ENCODE measurements at regions not wholly inside any gene's neighbourhood (a gene's known extent, or its start where the extent isn't known, plus 50 kb on each side); places are given as distances from the start of the nearest gene placed in this dataset.

DNA sequence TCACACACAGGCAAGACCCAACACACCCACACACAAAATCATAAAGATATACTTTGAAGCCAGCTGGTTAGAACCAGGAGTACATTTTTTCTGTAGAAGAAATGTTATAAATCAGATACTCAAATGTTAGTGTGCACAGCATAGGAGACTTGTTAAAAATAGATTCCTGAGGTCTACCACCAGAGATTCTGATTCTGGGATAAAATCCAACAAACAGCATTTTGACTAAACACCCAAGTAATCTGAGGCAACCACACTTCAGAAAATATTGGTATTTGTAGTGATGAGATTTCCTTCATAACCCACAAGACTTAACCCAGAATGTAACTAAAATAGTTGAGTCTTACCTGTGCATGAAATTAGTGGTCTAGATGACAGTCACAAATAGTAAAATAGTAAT lies 301.8 kb downstream of the HNRNPD start:
- no peak for DNase-seq

DNA sequence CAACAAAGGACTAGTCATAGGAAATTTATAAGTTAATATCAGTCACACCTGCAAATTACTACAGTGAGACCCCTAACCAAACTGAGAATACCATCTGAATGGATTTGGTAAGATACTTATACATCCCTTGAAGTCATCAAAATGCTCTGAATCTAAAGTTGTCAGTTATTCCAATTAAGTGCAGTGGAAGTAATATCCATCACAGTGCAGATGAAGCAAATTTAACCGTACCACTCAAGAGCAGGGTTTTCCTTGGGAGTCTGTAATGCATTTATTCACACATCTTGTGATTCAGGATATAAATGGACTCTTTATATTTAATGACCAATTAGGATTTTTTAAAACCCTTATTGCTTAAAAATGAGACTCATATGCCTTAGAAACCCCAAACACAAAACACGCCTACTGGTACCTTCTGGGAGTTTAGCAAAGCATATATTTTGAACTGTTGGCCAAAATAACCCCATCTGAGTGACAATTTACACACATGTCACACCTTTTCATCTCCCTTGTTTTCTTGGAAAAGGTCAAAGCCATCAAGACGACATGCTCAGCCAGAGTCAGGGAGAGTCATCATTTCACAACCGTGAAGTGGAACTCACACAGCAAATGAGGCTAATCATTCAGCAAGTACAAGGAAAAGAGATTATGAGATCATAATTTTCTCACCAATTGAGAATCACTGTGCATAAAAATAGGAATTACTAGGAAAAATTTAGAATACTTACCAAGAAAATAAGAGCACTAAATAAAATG lies 303.7 kb downstream of the HNRNPD start:
- no peak for DNase-seq

DNA sequence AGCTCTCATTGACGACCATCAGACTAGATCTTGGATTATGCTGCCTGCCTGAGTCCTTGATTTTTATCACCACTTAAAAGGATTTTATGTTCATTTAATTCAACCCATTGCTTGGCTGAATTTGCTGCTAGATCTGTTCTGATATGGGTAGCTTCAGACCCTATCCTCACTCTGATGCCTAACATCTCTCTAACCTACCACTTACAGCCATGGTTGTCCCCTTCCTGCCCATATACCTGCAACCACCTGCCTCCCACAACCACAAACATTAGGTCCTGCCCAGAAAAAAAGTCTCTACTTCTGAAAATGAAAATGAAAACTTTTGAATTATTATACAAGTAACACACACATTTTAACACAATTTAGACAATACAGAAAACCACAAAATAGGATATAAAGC lies 310.8 kb downstream of the HNRNPD start:
- DNase-seq = no peak

DNA sequence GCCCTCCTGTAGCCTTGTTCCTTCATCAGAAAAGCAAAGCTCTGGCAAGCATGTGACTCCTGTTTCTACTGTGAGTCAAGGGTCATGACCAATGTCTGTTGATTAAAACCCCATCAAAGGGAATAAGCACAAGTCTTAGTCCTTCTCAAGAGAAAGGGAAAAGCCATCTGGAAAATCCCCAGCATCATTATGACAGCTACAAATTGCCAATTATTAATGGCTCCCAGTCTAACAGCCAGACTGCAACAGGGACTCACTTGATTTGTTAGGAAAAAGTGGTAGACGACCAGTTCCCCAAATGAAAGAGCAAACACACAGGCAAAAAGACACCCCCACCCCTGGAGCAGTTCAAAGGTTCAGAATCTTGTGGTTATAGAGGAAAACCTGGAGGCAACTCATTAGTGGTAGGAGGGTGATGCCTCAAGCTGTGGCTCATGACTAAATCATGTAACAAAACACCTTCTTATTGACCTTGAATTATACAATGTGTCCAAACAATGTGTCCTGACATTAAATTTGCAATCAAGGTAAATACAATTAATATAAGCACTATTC lies 315.7 kb downstream of the HNRNPD start:
- DNase-seq = no peak

DNA sequence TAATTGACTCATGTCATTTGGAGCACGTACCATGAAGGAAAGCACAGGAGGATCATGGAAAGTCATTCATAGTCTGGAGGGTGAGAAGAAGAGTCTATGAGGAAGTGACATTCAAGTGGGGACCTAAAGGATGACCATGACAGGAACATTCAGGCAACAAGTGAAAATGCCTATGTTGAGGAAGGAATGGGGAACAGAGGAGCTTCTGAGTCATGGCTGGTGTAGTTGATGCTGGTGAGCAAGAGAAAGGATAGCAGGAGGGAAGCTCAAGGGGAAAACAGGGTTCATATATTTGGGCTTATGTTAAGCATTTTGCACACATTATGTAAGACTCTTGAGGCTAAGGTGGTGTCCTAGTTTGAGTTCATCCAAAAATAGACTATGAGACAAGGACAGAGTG lies 318.6 kb downstream of the HNRNPD start:
- no peak for DNase-seq

DNA sequence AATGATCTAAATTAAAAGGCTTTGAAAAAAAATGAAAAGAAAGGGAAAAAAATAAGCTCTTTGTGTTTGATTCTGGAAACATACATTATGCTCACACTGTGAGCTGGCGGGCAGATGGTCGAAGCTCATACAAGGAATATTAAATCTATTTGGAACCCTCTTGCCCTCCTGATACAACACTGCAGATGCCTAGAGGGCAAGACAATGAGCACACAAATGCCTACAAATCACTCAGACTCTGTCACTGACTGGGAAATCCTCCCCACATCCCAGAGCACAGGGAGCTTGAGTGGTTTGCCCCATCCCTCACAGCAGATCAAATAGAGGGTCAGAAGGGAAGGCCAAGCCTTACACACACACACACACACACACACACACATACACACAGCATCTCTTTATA lies 320.4 kb downstream of the HNRNPD start:
- DNase-seq = no peak

DNA sequence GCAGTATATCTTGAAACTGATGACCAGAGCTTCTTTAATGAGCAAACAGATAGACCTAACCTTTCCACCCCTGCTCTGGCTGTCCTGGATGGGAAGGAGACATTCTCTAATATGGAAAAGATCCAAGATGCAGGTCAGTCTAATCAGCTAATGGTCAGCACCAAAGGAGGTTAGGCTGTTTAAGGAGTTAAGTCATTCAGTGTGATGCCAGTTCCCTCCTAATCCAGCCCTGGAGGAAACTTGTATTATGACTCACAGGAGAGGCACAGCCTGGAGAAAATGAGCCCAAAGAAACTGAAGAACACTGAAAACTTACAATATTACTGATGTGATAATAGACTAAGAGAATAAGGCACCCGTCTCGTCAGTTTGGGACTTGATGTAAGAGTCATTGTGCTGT lies 323.0 kb downstream of the HNRNPD start:
- DNase-seq = no peak

DNA sequence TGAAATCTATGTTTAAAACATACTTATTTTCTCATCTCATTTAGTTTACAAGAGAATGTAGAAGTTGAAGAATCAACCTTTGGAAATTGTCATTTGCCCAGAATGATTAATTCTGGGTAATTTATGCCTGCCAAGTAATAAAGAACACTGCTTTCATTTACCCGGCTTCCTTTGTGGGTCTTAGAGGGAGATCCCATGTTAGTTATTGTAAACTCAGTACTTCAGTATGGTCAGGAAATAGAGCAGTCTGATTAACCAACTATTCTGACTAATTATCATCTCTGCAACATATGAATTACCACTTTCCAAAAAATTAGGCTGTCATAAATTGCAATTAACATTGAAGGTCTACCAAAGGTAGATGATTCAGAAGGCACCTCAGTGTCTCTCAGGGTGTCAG lies 324.5 kb downstream of the HNRNPD start:
- no peak for DNase-seq

DNA sequence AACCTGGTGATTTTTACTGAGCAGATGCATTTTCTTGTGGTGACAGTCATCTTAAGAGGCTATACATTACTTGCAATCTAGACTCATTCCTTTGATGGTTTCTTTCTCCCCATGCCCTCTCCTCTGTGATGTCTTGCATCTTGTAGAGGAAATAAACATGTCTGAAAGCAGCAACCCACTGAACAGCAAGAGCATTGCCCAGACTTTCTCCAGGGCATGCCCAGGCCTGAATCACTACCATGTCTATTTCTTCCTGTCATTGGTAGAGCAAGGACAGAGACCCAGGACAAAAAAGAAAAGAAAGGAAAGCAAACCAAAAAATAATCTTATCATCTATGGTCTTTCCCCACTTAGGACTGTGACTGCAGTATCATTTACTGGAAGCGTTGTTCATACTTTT lies 326.1 kb downstream of the HNRNPD start:
- DNase-seq = no peak

DNA sequence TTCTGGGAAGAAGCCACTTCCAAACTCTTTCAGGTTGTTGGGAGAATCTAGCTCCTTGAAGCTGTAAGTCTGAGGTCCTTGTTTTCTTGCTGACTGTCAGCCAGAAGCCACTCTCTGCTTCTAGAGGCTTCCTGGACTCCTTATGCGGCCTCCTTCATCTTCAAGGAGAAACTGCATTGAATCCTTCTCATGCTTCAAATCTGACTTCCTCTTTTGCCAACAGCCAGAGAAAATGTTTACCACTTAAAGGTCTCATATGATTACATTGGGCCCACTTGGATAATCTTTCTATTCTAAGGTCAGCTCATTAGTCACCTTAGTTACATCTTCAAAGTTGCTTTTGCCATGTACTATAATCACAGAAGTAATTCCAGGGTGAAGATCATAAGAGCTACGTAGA lies 327.0 kb downstream of the HNRNPD start:
- DNase-seq = no peak

DNA sequence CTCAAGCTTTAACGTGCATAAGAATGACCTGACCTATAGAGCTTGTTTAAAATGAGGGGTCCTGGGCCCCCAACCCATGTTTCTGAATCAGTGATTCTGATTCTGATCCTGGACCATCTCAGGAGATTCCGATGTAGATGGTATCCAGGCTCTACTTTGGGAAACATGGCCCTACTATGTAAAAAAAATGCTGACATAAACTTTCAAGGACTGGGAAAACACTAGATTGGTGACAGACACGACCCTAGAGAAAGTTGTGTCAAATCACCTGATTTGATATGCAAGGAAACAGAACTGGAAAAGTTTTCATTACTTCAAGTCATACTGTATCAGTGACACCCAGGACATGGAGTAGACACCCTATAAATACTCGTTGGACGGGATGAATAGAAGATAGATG lies 328.5 kb downstream of the HNRNPD start:
- DNase-seq = no peak

DNA sequence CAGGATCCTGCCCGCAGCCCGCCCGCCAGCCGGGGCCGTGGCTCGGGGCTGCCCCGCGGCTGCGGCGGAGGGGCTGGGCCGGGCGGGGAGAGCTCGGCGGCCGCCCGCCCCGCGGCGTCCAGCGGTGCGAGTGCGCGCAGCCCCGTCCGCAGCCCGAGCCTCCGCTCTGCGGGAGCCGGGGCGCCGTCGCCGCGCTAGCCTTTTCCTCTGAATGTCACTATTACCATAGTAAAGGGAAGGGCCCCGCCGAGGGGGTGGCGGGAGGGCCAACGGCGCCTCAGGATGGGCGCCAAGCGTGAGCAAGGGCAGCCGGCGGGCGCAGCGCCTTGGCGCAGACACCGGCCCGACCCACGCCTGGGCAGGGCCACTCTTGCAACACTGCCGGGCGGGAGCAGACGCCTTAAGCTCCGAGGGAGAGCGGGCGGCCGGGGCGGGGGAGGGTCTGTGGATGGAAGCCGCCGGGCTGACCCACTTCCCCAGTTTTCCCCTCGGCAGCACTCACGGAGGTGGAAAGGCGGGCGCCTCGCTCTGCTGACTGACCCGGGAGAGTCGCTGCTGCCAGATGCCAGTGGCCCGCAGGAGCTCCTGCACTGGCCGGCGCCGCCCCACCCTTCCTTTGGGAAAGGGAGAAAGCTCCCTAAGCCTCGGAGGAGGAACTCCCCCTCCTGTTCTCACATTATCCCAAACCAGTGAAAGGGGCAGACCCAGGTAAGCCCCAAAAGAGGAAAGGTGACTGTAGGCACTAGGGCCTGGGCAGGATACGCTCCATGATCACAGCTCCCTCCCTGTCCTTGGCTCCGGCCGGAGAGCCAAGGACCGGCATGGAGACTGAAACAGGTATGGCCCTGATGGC lies 329.4 kb downstream of the HNRNPD start:
- no peak for DNase-seq

DNA sequence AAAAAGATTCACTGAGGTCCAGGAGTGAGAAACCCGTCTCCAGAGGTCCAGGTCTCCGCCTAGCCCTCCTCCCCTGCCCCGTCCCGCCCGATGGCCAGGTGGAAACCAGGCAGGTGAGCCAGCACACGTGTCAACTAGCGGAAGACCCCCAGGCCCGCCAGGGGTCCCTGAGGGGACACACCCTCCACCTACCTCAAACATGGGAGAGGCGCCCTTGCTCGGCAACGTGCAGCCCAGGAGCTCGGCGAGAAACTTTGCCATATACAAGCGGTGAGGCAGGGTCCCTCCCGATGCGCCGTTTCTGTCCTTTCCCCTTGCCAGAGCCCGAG lies 330.0 kb downstream of the HNRNPD start:
- DNase-seq = no peak

DNA sequence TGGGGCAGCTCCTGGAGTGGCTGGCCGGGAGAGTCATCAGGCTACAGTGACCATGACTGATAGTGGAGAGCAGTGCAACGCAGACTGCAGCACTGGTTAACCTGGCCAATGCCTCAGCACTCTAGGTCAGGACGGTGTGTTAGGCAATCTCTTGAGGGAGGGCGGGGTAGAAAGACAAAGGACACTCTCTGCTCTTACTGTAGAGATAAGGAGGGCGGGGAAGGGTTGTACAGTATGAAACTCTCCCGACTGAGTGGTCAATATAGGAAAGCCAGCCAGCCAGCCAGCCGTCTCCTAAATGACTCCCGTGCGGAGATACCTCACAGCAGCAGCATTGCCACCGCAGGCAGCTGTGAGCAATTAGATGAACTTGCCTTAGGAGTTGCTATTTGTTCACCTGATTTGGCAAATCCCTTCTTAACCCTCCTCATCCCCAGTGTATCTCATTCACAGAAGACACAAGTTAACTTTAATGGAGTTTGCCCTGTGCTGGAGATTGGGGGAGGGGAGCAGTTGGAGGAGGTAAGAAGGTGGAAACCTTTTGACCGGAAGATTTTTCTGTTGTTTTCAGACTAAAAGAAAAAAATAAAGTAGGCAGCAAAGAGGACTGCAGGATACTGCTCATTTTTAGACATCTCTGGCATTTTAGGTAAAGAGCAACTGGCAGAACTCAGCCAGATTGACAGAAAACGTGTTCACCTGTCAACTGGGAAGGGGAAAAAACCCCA lies 330.5 kb downstream of the HNRNPD start:
- DNase-seq = no peak

DNA sequence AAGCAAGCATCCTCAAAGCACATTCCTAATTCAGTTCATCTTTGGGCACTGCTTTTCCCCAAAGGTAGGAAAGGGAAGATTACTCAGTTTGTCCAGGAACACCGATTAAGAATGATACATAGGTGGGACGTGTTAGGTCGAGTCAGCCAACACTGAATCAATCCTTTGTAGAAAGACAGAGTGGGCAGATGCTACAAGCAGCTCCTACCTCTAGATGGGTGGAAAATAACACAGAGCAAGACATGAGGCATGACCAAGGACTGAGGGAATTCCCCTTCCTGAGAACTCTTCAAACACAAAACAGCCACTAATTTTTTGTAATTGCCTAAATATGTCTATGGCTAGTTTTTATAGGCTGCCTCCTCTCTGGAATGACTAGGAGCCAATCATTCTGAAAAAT lies 331.7 kb downstream of the HNRNPD start:
- DNase-seq = no peak

DNA sequence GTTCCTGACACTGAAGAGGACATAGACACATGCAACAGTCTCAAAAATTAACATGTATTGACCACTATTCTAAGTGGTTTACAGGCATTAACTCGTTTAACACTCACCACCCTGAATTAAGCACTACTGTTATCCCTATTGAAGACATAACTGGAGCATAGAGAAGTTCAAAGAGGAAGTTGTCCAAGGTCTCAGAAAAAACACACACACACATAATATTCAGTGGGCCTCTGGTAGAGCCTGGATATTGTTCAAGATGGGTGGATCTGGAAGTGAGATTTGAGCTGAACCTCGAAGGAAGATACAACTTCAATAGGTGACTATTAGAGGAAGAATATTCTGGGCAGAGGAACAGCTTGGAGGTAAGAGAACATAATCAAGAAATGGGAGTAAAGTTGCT lies 334.9 kb downstream of the HNRNPD start:
- DNase-seq = no peak

DNA sequence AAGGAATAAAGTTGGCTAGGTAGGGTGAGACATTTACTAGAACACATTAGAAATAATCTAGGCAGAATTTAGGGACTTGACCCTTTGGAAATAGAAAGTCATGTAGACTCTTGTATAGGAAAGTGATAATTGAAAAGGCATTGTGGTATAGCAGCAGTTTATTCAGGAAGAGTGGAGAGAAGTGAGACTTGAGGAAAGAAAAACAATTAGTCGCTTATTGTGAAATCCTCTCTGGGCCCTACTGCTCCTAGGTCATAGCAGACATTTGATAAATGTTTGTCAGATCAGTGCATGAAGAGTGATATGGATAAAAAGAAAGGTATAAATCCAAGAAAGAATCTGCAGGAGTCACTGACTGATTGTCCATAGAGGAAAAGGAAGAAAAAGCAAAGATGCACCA lies 337.6 kb downstream of the HNRNPD start:
- no peak for DNase-seq

DNA sequence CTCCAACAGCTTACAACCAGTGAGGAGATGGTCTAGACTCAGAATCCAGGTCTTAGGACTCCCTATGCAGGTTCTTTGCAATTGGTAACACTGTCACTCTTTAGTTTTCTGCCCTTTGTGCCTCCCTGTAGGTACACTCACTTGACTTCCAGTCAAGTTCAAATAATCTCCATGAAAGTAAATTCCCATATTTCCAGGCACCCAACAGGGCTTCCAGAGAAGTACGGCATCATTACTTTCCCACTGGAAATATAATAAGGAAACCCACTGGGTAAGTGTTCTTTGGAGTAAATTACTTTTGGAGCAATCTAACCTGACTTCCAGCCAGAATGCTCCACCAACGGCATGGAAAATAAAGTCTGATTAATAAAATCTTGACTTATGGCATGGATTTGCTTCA lies 338.9 kb downstream of the HNRNPD start:
- no peak for DNase-seq

DNA sequence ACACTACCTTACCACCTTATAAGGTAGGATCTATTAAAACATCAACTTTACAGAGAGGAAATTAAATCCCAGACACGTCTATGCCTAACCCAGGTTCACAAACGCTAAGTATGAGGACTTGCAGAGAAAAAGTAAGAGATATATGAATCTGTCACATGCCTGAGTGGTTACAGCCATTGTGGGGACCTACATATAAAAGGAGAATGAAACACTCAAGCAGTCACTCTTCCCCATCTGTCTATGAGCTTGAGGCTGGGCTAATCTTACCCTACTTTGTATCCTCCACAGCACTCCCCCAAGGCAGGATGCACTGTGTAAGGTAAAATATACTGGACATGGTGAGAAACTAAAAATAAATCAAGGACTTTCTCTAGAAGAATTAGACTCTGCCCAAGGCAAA lies 339.9 kb downstream of the HNRNPD start:
- no peak for DNase-seq

DNA sequence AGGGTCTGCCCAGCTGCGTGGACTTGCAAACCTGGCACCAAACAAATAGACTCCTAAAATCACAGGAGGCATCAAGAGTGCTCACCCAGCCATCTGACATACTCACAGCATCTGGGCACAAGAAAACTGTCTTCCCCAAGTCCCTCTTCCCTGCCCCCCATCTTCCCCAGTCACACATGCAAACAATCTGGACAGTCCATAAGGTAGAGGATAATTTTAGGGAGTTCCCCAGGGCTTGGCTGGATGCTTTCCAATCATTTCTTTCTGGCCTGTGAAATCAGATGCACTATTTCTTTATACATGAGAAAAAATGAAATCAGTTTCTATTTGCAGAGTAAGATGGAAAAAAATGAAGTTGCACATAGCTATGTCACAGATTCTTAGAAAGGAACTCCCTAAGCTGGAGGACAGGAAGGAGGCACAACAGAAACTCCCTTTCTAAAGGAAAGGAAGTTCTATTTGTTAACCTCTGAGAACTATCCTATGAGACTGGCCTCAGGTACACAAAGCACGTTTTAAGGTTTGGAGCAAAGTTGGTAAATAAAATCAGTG lies 342.3 kb downstream of the HNRNPD start:
- no peak for DNase-seq

DNA sequence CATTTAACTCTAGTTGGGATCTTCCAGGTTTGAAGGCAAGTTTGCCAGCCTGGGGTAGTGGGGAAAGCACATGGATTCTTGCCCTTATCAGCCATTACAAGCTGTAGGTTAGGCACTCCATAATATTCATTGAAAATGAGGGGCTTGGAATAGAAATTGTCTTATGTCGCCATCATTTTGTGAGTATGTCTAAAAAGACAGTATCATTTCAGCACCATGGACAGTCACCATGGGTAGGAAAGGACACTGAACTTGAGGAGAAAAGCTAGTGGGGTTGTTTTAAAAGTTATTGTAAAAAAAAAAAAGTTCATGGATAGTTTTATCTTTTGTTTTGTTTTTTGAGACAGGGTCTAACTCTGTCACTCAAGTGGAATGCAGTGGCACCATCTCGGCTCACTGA lies 356.1 kb downstream of the HNRNPD start:
- no peak for DNase-seq

DNA sequence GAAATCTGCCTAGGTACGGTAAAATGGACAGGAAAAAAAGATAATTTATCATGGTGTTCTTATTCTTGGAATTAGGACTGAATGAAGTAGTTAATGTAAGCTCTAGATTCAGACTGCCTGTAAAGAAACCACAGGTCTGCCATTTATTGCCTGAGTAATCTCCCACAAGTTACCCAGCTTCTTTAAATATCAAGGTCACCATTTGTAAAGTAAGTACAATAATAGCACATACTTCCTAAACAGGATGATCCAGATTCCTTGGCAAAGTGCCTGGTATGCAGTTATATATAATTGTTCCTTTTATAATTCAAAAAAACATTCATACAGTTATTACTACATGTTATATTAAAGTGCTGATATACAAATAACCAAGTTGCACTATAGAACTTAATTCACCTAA lies 368.6 kb downstream of the HNRNPD start:
- DNase-seq = no peak

DNA sequence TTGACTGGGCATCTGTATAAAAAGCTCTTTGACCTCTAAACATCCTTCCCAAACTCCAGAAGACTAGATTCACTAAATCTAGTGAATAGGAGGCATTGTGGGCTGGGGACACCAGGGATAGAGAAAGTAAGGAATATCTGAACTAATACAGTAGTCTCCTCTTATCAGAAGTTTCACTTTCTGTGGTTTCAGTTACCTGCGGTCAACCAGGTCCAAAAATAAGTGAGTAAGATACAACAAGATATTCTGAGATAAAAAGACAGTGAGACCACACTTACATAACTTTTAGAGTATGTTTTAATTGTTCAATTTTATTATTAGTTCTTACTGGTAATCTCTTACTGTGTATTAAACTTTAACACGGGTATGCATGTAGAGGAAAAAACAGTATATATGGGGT lies 376.5 kb downstream of the HNRNPD start:
- no peak for DNase-seq

All from CD4-positive, alpha-beta T cell treated with Interleukin-12 subunit alpha and Interleukin-12 subunit beta, for 1 hour (primary cell).